ENCODE measurements at regions not wholly inside any gene's neighbourhood (a gene's known extent, or its start where the extent isn't known, plus 50 kb on each side); places are given as distances from the start of the nearest gene placed in this dataset.

- TF ChIP-seq MXI1 (IDR thresholded peaks at IDR 0.05; ENCODE audit: borderline replicate concordance, low read depth, low read length), result no peak
- no peak for TF ChIP-seq FOS (IDR thresholded peaks at IDR 0.05; ENCODE audit: low read depth, low read length)
Measured at GRCh38 chr11:112382561-112382960, 121.9 kb upstream of the PLET1 start.
